ENCODE measurements at regions not wholly inside any gene's neighbourhood (a gene's known extent, or its start where the extent isn't known, plus 50 kb on each side); places are given as distances from the start of the nearest gene placed in this dataset.

- TF ChIP-seq CTCF (IDR thresholded peaks at IDR 0.05; ENCODE audit: insufficient read depth, low read length) (no peak), REST (IDR thresholded peaks at IDR 0.05; ENCODE audit: insufficient replicate concordance, low read depth) (no peak), GABPA (IDR thresholded peaks at IDR 0.05; ENCODE audit: low read depth) (no peak), POLR2AphosphoS5 (IDR thresholded peaks at IDR 0.05; ENCODE audit: low read depth) (no peak)
These were observed 769.2 kb upstream of the EPHA5 start for GRCh38 chr4:66439508-66439907.

Data from HL-60 (cell line).